Loucy (cell line): ENCODE measurements at regions not wholly inside any gene's neighbourhood (a gene's known extent, or its start where the extent isn't known, plus 50 kb on each side); places are given as distances from the start of the nearest gene placed in this dataset.

Source experiments
- EZH2phosphoT487 ChIP-seq: fragments of 200-600 bp; IDR thresholded peaks from 2 replicates; pipeline ENCODE4 v1.6.1; 2018; ENCODE audit warnings: antibody characterized with exemption, mild to moderate bottlenecking, moderate library complexity, borderline replicate concordance
- TF ChIP-seq, protein P1 (sequence below): fragments of 200-600 bp; sonication (generic); conservative IDR thresholded peaks from 2 replicates; pipeline ENCODE4 v1.5.1; 2014; ENCODE audit warnings: mild to moderate bottlenecking, antibody characterized with exemption, low read length

DNA sequence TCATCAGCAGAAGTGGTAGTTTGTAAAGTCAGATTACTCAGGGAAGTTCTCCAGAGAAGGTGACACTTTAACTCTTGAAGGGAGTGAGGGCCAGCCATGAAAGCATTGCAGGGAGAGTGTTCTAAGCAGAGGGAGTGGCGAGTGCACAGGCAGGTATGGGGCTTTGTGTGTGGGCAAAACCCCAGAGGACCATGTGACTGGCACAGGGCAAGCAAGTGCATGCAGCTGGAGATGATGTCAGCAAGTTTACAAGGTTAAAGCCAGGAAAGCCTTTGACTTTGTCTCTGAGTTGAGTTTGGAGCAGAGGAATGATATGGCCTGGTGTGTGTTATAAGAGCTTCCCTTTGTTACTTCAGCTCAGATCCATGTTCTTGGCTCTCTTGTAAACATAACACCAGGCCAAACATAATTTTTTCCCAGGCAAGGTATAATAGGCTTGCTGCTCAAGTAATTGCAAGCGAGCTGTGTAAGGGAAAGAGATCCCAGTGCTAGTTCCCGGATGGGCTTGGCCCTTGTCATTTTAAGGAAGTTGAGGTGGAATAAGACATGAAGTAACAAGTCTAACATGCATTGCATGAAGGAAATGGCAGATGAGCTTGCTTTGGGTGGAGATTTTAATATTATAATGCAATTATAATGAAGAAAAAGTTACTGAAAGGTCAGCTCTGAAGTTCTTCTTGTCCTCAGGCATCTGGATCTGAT lies 341.1 kb upstream of the LRRC3B start:
- TF ChIP-seq, protein P1, sequence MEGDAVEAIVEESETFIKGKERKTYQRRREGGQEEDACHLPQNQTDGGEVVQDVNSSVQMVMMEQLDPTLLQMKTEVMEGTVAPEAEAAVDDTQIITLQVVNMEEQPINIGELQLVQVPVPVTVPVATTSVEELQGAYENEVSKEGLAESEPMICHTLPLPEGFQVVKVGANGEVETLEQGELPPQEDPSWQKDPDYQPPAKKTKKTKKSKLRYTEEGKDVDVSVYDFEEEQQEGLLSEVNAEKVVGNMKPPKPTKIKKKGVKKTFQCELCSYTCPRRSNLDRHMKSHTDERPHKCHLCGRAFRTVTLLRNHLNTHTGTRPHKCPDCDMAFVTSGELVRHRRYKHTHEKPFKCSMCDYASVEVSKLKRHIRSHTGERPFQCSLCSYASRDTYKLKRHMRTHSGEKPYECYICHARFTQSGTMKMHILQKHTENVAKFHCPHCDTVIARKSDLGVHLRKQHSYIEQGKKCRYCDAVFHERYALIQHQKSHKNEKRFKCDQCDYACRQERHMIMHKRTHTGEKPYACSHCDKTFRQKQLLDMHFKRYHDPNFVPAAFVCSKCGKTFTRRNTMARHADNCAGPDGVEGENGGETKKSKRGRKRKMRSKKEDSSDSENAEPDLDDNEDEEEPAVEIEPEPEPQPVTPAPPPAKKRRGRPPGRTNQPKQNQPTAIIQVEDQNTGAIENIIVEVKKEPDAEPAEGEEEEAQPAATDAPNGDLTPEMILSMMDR, result no peak
- TF ChIP-seq EZH2phosphoT487, result no peak
